HG03442 (cell line): ENCODE measurements at regions not wholly inside any gene's neighbourhood (a gene's known extent, or its start where the extent isn't known, plus 50 kb on each side); places are given as distances from the start of the nearest gene placed in this dataset.
A peak's percentile ranks its signal among the peaks of the same experiment; 100 is the strongest.
"Not testable (repeated sequence)": the region's sequence is repeated elsewhere in the genome, so short reads cannot be mapped to it uniquely, and the experiment has no call there.

Source experiments
- ATAC-seq: cut with Tn5 transposase; IDR thresholded peaks from one replicate; pipeline ENCODE4 v1.9.1; 2021; ENCODE audit warnings: mild to moderate bottlenecking, moderate library complexity; ENCODE audit not compliant: unreplicated experiment

DNA sequence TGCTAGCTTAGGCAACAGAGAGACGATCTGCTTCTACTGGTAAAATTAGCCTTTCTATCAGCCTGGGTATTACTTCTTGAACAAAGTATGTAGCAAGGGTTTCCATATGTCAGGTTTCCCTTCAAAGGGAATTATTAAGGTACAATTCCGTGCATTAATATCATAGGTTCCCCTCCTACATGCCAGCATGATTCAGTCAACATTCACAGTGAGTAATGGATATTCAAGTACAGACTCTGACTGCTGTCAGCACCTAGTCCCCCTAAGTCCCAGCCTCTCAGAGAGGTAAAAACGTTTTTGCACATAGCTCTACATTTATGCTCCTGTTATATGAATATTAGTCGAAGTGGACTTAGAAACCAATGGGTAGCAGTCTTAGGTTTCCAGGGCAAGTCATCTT is 322.4 kb upstream of the CCNG1 start:
- no peak for ATAC-seq

DNA sequence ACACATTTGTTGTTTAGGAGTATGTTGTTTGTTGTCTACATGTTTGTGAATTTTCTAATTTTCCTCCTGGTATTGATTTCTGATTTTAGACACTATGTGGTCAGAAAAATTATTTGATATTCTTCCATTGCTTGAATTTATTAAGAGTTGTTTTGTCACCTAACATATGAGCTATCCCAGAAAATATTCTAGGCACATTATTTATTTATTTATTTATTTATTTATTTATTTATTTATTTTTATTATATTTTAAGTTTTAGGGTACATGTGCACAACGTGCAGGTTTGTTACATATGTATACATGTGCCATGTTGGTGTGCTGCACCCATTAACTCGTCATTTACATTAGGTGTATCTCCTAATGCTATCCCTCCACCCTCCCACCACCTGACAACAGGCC is 320.8 kb upstream of the CCNG1 start:
- ATAC-seq = not testable (repeated sequence)

DNA sequence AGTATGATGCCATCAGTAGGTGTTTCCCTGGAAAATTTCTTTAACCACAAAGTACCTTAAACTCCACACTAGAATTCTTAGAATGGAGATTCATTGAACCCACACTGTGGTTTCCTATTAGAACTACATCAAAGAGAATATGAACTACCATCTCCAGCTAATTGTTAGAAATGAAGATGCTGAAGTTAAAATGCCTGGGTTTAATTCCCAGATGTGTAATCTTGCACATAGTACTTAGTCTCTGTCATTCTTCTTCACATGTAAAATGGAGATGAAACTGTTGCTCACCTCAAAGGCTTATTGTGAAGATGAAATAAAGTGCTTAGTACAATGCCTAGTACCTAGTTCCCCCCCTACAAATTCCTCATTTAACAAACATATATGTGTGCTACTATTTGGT is 303.3 kb upstream of the CCNG1 start:
- ATAC-seq = no peak

- ATAC-seq = no peak
Observed at GRCh38 chr5:163135849-163136248, 301.5 kb upstream of the CCNG1 start.

DNA sequence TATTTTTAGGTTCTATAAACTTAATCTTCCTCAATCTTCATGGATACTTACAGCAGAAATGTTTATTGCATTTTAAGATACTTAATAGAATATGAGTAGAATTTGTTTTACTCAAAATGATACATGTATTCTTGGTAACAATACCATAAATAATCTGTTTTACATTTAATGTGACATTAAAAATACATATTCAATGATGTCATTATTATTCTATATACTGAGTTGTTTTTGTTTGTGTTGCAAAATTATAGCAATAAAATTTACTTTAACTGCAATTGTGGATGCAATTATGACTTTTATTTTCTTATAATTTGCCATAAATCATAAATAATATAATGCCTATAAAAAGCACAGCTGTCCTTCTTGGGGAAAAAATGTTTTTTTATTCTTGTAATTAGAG is 275.9 kb upstream of the CCNG1 start:
- no peak for ATAC-seq

GRCh38 chr5:163162645-163163044 is 274.8 kb upstream of the CCNG1 start:
- no peak for ATAC-seq

GRCh38 chr5:163163858-163164257 is 273.5 kb upstream of the CCNG1 start:
- no peak for ATAC-seq

DNA sequence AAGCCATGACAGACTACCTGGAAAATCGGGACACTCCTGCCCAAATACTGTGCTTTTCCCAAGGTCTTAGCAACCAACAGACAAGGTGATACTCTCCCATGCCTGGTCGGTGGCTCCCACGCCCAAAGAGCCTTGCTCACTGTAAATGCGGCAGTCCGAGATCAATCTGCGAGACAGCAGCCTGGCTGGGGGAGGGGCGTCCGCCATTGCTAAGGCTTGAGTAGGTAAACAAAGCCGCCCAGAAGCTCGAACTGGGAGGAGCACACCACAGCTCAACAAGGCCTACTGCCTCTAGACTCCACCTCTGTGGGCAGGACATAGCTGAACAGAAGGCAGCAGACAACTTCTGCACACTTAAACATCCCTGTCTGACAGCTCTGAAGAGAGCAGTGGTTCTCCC is 272.1 kb upstream of the CCNG1 start:
- no peak for ATAC-seq

- ATAC-seq = not testable (repeated sequence)
Observed at GRCh38 chr5:163170161-163170560, 267.2 kb upstream of the CCNG1 start.

- ATAC-seq = no peak
Observed at GRCh38 chr5:163172540-163173338, 264.7 kb upstream of the CCNG1 start.

- no peak for ATAC-seq
Observed at GRCh38 chr5:163177971-163178370, 259.4 kb upstream of the CCNG1 start.

GRCh38 chr5:163185315-163185714 is 252.1 kb upstream of the CCNG1 start:
- ATAC-seq = no peak

DNA sequence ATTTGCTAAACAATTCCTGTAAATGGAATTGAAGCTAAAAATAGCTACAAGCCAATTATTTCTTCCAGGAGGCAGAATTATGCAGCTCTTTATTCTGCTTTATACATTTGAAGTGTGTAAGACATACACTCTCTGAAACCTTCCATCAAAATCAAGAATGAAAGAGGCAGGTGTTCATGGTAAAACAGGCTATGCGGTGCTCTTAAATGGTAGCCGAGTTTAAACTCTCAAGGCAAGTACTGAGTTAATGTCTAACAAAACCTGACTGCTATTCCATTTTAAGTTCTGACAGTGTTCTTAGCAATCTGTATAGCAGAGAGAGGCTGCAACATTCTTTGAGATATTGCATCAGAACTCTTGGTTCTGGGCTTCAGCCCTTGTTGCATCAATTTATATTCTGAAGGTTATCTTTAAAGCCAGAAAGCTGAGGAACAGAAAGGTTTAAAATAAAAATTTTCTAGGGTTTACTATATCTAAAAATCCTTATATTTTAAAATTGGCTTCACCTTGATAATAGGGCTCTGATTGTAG is 248.3 kb upstream of the CCNG1 start:
- no peak for ATAC-seq

- ATAC-seq = peak; percentile 63
Observed at GRCh38 chr5:163190283-163190682, 247.1 kb upstream of the CCNG1 start.

GRCh38 chr5:163190784-163191183 is 246.6 kb upstream of the CCNG1 start:
- ATAC-seq = no peak

DNA sequence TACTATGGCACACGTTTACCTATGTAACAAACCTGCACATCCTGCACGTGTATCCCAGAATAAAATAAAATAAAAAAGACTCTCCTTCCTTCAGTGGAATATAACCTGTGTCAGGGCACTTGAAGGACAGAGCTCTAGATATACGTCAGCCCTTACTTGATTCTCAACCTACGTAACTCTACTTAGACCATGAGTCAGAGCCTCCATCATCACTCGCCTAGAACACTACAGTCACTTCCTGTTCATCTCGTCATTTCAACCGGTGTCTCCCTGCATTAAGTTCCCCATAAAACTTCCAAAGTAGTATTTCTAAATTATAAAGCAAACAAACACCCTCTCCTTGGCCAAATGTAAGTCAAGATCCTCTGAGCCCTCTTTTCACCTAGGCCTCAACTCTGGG is 243.5 kb upstream of the CCNG1 start:
- no peak for ATAC-seq

GRCh38 chr5:163205645-163206044 is 231.8 kb upstream of the CCNG1 start:
- no peak for ATAC-seq

GRCh38 chr5:163221581-163221980 is 215.8 kb upstream of the CCNG1 start:
- no peak for ATAC-seq

GRCh38 chr5:163222982-163223381 is 214.4 kb upstream of the CCNG1 start:
- ATAC-seq = no peak

DNA sequence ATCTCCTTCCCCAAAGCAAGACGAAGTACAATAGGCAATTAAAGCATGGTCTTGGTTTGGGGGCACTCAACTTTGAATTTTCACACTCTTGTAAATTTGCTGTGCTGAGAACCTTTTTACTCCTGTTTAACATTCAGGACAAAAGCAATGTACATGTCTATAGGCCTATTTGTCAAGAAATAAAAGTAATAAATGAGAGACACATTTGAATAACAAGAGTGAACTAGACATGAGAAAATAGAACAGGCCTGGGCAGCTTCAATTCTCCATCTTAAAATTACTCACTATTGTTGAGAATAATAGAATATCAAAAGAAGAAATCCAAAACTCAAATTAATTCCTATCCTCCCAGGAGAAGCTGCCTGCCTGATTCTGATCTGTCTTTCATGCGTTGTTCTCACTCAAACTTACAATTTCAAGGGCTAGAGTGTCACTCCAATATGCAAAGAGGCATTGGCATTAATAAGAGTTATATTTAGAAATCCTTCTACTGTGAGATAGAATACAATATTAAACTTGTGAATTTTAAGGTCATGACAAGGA is 192.9 kb upstream of the CCNG1 start:
- no peak for ATAC-seq

GRCh38 chr5:163245584-163245983 is 191.8 kb upstream of the CCNG1 start:
- ATAC-seq = no peak

GRCh38 chr5:163248333-163248732 is 189.1 kb upstream of the CCNG1 start:
- ATAC-seq = no peak

DNA sequence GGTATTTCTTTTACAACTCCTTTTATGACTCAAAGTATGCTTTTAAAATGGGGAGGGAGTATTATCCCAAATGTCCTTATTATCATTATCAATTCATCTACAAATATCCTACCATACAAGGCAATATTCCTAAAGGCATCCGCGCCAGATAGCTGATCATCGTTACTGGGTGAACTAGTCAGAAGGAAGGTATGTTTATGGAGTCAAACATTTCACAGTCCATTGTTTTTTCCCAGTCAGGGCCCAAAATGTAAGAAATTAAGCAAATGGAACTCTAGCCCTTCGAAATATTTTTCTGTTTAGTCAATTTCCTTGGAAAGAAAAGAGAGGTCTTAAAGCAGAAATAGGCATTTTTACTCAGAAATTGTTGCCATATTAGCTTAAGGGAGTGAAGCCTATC is 188.5 kb upstream of the CCNG1 start:
- no peak for ATAC-seq
